ENCODE measurements at regions not wholly inside any gene's neighbourhood (a gene's known extent, or its start where the extent isn't known, plus 50 kb on each side); places are given as distances from the start of the nearest gene placed in this dataset.

DNA sequence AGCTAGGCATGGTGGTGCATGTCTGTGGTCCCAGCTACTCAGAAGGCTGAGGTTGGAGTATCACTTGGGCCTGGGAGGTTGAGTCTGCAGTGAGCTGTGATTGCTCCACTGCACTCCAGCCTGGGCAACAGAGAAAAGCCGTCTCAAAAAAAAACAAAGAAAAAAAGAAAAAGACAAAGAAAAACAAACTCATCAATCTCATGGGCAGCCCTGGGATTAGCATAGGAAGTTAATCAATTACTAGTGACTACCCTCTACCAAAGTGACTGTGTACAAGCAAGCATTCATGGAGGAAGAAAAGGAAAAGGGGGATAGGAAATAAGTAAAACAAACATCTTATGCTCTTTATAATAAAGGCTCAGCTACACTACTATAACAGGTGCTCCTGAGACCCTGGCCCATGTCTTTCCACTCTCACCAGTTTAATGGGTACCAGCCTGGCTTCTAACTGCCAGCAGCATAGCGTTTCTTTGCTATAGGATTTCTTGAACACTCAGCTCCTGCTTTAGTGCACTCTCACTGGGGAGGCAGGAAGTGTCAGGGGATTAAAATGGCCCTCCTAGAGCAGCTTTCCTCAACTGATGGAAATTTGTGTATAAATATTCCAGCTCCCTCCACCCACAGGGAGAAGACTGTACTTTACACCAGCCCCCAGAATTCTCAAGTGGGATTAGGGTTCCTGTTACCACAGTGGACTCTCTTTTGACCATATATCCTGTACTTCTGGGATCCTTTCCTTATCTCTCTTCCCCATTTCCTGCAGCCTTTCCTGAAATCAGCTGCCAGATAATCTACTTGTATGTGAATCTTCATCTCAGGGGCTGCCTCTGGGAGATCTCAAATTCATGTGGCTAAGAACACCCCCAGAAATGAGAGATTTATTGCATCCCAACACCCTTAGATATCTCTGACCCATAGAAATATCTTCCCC is 91.3 kb upstream of the GLS start:
- DNase-seq (ENCODE audit: low spot score in 2 of 2) (no peak), ATAC-seq (replicated peaks; ENCODE audit: extremely low read depth, poor library complexity, severe bottlenecking) (no peak)
- Mint-ChIP-seq H3K27ac (ENCODE audit: low read depth) (no peak overlapping the region), H3K4me1 (peaks cover 16% of the 10 kb centered on the region), H3K36me3 (ENCODE audit: insufficient read depth) (no peaks in the 10 kb centered on the region), H3K9me3 (no peaks in the 10 kb centered on the region), H3K4me3 (no peak overlapping the region), H3K27me3 (no peaks in the 10 kb centered on the region)

DNA sequence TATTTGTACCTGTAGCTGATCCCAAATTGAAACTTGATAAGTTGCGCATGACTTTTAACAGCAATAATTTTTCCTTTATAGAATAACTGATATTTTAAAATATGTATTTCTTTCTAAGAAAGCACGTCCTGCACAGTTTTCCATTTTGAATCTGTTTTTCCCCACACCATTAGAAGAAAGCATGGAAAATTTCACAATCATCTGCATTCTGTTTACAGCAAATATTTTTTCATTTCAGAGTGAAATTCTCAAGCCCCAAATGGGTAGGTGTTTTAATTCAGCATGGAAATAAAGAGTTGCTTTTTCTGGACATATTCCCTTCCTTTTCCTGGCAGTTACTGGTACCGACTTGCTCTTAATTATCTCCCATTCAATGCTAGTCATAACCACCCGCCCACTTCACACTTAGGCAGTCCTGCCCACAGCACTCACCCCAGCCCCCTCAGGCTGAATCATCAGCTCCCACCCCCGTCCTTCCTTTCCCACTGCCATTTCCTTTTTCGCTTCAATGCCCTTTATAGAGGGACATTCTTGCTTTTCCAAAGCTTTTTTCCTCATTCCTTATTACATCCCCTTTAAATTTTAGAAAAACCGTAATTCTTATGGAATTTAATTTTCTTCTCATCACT is 89.2 kb upstream of the GLS start:
- ATAC-seq (replicated peaks; ENCODE audit: extremely low read depth, poor library complexity, severe bottlenecking), result peak; percentile 32
- Mint-ChIP-seq H3K27ac (ENCODE audit: low read depth) (no peak overlapping the region), H3K36me3 (ENCODE audit: insufficient read depth) (no peaks in the 10 kb centered on the region), H3K9me3 (no peaks in the 10 kb centered on the region), H3K4me1 (peaks cover 16% of the 10 kb centered on the region), H3K4me3 (no peak overlapping the region), H3K27me3 (no peaks in the 10 kb centered on the region)
- no peak for DNase-seq (ENCODE audit: low spot score in 2 of 2)

DNA sequence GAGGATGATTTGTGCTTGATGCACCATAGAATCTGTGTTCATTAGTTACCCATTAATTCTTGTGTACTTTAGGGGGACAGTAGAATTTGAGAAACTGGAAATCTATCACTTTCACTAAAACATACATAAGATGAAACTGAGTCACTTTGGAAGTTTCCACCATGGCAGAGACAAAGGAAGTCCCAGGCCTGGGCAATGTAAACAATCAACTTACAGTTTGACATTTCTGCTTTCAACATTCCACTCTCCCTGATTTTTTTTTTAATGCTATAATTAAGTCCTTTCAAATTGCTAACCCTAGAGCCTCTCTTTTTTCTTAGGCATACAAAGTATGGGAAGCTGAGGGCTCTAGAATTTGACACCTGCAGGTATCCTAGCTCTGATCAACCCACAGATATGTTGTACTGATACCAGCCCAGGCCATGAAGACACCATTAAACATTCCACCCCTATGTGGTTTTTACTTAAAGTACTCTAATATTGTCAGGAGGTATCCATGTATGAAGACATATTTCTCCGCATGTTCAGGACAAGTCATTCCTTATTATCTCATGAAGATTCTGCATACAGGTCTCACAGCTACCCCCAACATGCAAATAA is 88.5 kb upstream of the GLS start:
- no peak for DNase-seq (ENCODE audit: low spot score in 2 of 2)
- H3K27ac Mint-ChIP-seq (ENCODE audit: low read depth), result no peak overlapping the region
- H3K9me3 Mint-ChIP-seq, result no peaks in the 10 kb centered on the region
- H3K4me1 Mint-ChIP-seq, result peaks cover 16% of the 10 kb centered on the region
- H3K4me3 Mint-ChIP-seq, result no peak overlapping the region
- no peaks in the 10 kb centered on the region for H3K27me3 Mint-ChIP-seq
- no peaks in the 10 kb centered on the region for H3K36me3 Mint-ChIP-seq (ENCODE audit: insufficient read depth)
- ATAC-seq (replicated peaks; ENCODE audit: extremely low read depth, poor library complexity, severe bottlenecking), result no peak

DNA sequence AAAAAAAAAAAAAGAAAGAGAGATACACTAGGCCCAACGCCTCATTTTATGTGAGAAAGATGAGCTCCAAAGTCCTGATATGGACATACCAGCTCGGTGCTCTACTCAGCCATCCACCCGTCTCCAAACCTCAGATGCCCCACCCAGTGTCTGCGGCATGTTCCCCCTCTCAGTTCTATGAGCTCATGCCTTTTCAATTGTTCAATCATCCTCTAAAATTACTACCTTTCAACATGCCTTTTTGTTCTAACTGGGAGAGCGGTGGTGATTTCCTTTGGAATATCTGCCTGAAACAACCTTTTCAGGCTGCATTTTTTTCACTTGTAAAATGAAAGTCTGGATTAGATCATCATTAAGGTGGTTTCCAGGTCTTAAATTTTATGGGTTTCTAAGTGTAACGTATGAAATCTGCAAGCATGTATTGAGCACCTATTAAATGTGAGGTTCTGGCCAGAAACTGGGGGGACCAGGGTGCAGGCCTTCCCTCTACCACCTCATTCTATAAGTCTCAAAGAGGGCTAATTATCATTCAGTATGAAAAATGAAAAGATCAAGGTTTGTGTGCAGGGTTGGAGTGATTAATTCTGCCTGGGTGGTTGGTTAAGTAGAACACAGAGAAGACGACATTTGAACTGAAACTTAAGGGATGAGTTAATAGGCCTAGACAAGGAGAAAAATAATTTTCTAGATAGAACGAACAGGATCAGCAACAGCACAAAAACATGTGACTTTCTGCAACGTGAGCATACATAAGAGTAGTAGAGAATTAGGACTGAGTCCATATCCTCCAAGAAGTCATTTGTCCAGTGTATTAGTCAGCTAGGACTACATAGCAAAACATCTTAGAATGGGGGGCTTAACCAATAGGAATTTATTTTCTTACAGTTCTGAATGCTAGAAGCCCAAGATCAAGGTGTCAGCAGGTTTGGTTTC is 87.4 kb upstream of the GLS start:
- H3K4me1 Mint-ChIP-seq, result peaks cover 16% of the 10 kb centered on the region
- H3K36me3 Mint-ChIP-seq (ENCODE audit: insufficient read depth), result no peaks in the 10 kb centered on the region
- H3K9me3 Mint-ChIP-seq, result no peaks in the 10 kb centered on the region
- H3K27ac Mint-ChIP-seq (ENCODE audit: low read depth), result no peak overlapping the region
- no peak for DNase-seq (ENCODE audit: low spot score in 2 of 2)
- no peak for ATAC-seq (replicated peaks; ENCODE audit: extremely low read depth, poor library complexity, severe bottlenecking)
- no peaks in the 10 kb centered on the region for H3K27me3 Mint-ChIP-seq
- H3K4me3 Mint-ChIP-seq, result no peak overlapping the region

DNA sequence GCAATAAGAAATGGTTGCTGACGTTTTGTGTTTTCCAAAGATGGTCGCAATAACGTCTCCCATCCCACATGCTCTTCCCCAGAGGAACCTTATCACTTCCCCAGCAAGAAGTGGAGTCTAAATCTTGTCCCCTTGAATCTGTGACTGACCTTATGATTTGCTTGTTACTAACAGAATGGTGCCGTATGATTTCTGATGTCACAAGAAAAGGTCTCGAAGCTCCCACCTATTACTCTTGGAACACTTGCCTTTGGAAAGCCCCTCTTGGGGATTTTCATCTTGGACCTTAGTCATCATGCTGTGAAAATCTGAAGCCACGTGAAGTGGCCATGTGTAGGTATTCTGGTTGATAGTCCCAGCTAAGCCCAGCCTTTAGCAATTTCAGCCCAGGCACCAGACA is 86.2 kb upstream of the GLS start:
- Mint-ChIP-seq H3K9me3 (no peaks in the 10 kb centered on the region), H3K4me1 (peaks cover 16% of the 10 kb centered on the region), H3K4me3 (no peak overlapping the region), H3K27ac (ENCODE audit: low read depth) (no peak overlapping the region), H3K27me3 (no peaks in the 10 kb centered on the region), H3K36me3 (ENCODE audit: insufficient read depth) (no peaks in the 10 kb centered on the region)
- DNase-seq (ENCODE audit: low spot score in 2 of 2) (no peak), ATAC-seq (replicated peaks; ENCODE audit: extremely low read depth, poor library complexity, severe bottlenecking) (no peak)

DNA sequence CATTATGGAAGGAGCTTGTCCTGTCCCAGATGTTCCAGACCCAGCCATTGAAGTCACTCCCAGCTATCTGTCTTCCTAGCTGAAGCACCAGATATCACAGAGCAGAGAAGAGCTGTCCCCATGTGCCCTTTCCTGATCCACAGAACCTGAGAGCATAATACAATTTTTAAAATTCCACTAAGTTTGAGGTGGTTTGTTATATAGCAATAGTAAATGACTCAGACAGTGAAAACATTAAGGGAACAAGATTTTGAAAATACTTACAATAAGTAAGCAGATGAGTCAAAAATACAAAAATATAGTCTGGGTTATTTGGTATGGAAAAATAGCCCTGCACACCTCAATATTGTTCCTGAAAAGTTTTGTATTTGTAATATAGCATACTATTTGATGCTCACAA is 85.8 kb upstream of the GLS start:
- ATAC-seq (replicated peaks; ENCODE audit: extremely low read depth, poor library complexity, severe bottlenecking) (no peak), DNase-seq (ENCODE audit: low spot score in 2 of 2) (no peak)
- Mint-ChIP-seq H3K27ac (ENCODE audit: low read depth) (no peak overlapping the region), H3K4me3 (no peak overlapping the region), H3K4me1 (peaks cover 16% of the 10 kb centered on the region), H3K9me3 (no peaks in the 10 kb centered on the region), H3K27me3 (no peaks in the 10 kb centered on the region), H3K36me3 (ENCODE audit: insufficient read depth) (no peaks in the 10 kb centered on the region)

DNA sequence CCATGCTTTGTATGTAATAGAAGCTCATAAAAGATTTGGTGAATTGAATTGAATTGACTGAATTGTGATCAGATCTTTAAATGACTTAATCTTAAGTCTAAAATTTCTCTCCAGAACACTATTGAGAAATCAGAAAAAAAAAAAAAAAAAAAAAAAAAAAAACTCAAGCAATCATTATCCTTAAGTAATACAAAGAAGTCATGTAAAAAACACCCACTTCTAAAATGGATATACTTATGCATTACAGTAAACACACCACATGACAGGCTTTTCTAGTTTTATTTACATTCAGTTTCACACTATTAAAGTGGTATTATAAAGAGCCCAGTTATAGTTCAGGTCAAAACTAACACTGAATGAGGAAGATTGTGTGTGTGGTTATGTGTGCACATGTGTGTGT is 84.9 kb upstream of the GLS start:
- peaks cover 16% of the 10 kb centered on the region for H3K4me1 Mint-ChIP-seq
- H3K27me3 Mint-ChIP-seq, result no peaks in the 10 kb centered on the region
- DNase-seq (ENCODE audit: low spot score in 2 of 2), result no peak
- no peak for ATAC-seq (replicated peaks; ENCODE audit: extremely low read depth, poor library complexity, severe bottlenecking)
- no peaks in the 10 kb centered on the region for H3K36me3 Mint-ChIP-seq (ENCODE audit: insufficient read depth)
- H3K27ac Mint-ChIP-seq (ENCODE audit: low read depth), result no peak overlapping the region
- no peak overlapping the region for H3K4me3 Mint-ChIP-seq
- H3K9me3 Mint-ChIP-seq, result no peaks in the 10 kb centered on the region

DNA sequence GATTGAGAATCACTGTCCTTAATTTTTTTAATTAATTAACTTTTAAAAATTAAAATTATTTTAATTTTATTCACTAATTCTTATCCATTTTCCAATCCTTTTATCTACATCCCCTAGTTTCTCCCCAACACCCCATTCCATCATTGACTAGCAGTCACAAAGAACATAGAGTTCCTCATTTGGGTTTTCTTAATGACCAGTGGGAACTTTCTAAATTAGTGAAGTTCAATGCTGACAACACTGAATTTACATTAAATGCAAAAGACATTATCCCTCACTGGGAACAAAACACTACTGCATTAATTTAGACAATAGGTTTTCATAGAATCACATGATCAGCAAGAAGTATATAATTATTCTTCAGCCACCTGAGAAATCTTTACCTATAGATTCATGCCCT is 80.6 kb upstream of the GLS start:
- no peak overlapping the region for H3K4me3 Mint-ChIP-seq
- H3K27ac Mint-ChIP-seq (ENCODE audit: low read depth), result no peak overlapping the region
- no peaks in the 10 kb centered on the region for H3K4me1 Mint-ChIP-seq
- H3K27me3 Mint-ChIP-seq, result no peaks in the 10 kb centered on the region
- H3K36me3 Mint-ChIP-seq (ENCODE audit: insufficient read depth), result no peaks in the 10 kb centered on the region
- DNase-seq (ENCODE audit: low spot score in 2 of 2) (no peak), ATAC-seq (replicated peaks; ENCODE audit: extremely low read depth, poor library complexity, severe bottlenecking) (no peak)
- no peaks in the 10 kb centered on the region for H3K9me3 Mint-ChIP-seq

DNA sequence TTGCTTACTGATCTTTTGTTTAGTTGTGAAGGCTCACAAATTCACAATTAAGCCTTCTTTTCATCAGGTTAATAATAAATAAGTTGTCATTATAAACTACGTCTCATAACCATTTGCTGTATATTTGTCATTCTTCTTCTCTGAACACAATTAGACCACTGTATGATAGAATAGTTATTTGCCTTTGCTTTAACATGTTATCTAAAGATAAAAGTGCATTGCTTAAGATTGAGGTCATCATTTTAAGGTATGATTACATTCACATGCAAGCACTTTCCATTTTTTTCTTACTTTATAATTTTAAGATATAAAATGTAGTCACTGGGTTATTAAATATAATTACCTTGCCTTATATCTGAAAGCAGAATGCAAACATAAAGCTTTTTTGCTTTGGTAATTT is 80.1 kb upstream of the GLS start:
- H3K27ac Mint-ChIP-seq (ENCODE audit: low read depth), result no peak overlapping the region
- no peaks in the 10 kb centered on the region for H3K27me3 Mint-ChIP-seq
- H3K4me1 Mint-ChIP-seq, result no peaks in the 10 kb centered on the region
- DNase-seq (ENCODE audit: low spot score in 2 of 2) (no peak), ATAC-seq (replicated peaks; ENCODE audit: extremely low read depth, poor library complexity, severe bottlenecking) (no peak)
- H3K4me3 Mint-ChIP-seq, result no peak overlapping the region
- no peaks in the 10 kb centered on the region for H3K36me3 Mint-ChIP-seq (ENCODE audit: insufficient read depth)
- no peaks in the 10 kb centered on the region for H3K9me3 Mint-ChIP-seq

DNA sequence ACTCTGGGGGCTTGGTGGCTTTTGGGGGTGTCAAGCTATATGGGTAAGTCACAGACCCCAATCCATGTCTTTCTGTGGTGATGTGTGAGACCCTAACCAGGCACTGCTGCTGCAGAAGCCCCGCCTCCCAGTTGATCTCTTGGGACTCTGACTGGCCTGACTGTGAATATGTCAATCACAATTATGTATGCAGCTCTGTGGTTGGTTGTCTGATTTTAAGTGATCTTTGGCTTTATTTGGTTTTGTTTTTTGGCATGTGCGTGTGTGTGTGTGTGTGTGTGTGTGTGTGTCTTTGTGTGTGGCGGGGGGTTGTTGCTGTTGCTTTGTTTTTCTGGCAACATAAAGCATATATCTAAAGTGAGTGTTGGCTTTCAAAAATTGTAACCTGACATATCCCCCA is 78.5 kb upstream of the GLS start:
- no peaks in the 10 kb centered on the region for H3K4me1 Mint-ChIP-seq
- H3K27ac Mint-ChIP-seq (ENCODE audit: low read depth), result no peak overlapping the region

DNA sequence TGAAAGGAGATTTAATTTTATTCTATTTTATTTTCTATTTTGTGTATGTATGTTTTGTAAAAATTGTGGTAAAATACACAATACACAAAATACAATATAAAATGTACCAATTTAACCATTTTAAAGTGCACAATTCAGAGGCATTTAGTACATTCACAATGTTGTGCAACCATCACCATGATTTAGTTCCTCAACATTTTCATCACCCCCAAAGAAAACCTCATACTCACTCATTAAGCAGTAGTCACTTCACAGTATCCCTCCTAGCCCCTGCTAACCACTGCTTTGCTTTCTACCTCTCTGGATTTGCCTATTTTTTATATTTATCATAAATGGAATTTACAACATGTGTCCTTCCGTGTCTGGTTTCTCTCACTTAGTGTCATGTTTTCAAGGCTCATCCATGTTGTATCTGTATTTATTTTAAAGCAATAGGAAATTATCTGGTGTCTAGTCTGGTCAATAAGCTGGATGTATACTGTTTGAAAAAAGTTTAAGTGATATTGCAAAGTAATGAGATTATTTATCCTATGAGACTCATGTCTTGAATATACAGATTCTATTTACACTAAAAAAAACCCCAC is 77.9 kb upstream of the GLS start:
- Mint-ChIP-seq H3K4me3 (no peak overlapping the region), H3K36me3 (ENCODE audit: insufficient read depth) (no peaks in the 10 kb centered on the region), H3K4me1 (no peaks in the 10 kb centered on the region), H3K9me3 (no peaks in the 10 kb centered on the region), H3K27me3 (no peaks in the 10 kb centered on the region), H3K27ac (ENCODE audit: low read depth) (no peak overlapping the region)
- ATAC-seq (replicated peaks; ENCODE audit: extremely low read depth, poor library complexity, severe bottlenecking) (no peak), DNase-seq (ENCODE audit: low spot score in 2 of 2) (no peak)

More for the DNA sequence above, 78.5 kb upstream of the GLS start:
- ATAC-seq (replicated peaks; ENCODE audit: extremely low read depth, poor library complexity, severe bottlenecking) (no peak), DNase-seq (ENCODE audit: low spot score in 2 of 2) (no peak)
- no peaks in the 10 kb centered on the region for H3K27me3 Mint-ChIP-seq
- no peaks in the 10 kb centered on the region for H3K9me3 Mint-ChIP-seq
- no peaks in the 10 kb centered on the region for H3K36me3 Mint-ChIP-seq (ENCODE audit: insufficient read depth)
- H3K4me3 Mint-ChIP-seq, result no peak overlapping the region

DNA sequence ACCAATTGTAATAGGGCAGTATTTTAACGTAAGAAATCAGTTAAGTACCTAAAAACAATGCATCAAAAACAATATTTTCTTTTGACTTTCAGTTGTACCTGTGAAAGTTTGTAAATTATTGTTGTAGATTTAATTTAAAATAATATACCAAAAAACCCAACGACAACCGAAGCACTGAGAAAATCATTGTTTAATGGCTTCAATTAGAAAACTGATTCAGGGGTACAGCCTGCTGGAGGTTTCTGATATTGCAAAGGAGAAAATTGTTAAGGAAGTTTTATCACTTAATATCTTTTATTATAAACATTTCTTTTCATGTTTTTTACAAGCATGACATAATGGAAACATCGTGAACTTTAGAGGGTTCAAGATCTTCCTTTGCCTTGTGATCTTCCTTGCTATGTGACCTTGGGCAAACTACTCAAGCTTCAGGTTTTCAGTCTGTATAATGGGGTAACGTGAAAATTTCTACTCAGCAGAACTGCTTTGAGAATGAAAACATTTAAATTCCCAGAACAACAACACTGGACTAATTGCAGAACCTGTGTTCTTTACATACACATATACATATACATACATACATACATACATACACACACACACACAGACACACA is 76.3 kb upstream of the GLS start:
- no peaks in the 10 kb centered on the region for H3K9me3 Mint-ChIP-seq
- no peaks in the 10 kb centered on the region for H3K27me3 Mint-ChIP-seq
- DNase-seq (ENCODE audit: low spot score in 2 of 2), result no peak
- H3K4me3 Mint-ChIP-seq, result no peak overlapping the region
- H3K4me1 Mint-ChIP-seq, result no peaks in the 10 kb centered on the region
- no peak overlapping the region for H3K27ac Mint-ChIP-seq (ENCODE audit: low read depth)
- ATAC-seq (replicated peaks; ENCODE audit: extremely low read depth, poor library complexity, severe bottlenecking), result no peak
- H3K36me3 Mint-ChIP-seq (ENCODE audit: insufficient read depth), result no peaks in the 10 kb centered on the region

Measured in central memory CD8-positive, alpha-beta T cell (primary cell).